Thyroid gland (tissue), 4 donors: ENCODE measurements at regions not wholly inside any gene's neighbourhood (a gene's known extent, or its start where the extent isn't known, plus 50 kb on each side); places are given as distances from the start of the nearest gene placed in this dataset.
"Not testable (repeated sequence)": the region's sequence is repeated elsewhere in the genome, so short reads cannot be mapped to it uniquely, and the experiment has no call there.

Source experiments
- DNase-seq, 2 donors: peaks; one replicate each; pipeline ENCODE4 v3.0.0-alpha.2; 2019
- H3K27ac ChIP-seq, 3 donors: fragments of 200-600 bp; sonication (generic); 1 replicate in 2 of 3; 2 replicates in 1 of 3; pipeline ENCODE4 v1.5.1; 2016 to 2019; ENCODE audit warnings: mild to moderate bottlenecking in 1 of 3, moderate library complexity in 1 of 3
- H3K27me3 ChIP-seq: fragments of 200-600 bp; sonication (generic); one replicate; pipeline ENCODE4 v1.5.1; 2019
- H3K36me3 ChIP-seq, 2 donors: fragments of 200-600 bp; sonication (generic); one replicate each; pipeline ENCODE4 v1.5.1; 2016 to 2019
- H3K4me1 ChIP-seq, 2 donors: fragments of 200-600 bp; sonication (generic); one replicate each; pipeline ENCODE4 v1.5.1; 2017 to 2019
- H3K4me3 ChIP-seq, 3 donors: fragments of 200-600 bp; sonication (generic); replicated peaks in 1 of 3; 1 replicate in 2 of 3; 2 replicates in 1 of 3; pipeline ENCODE4 v1.5.1; 2016; ENCODE audit warnings: mild to moderate bottlenecking in 1 of 3
- H3K9me3 ChIP-seq: fragments of 200-600 bp; sonication (generic); one replicate; pipeline ENCODE4 v1.5.1; 2017
- CTCF ChIP-seq, 6 experiments: fragments of 200-600 bp in 3 of 6; fragments of 450-650 bp in 3 of 6; sonication (generic) in 3 of 6; IDR thresholded peaks; one replicate each; pipeline ENCODE4 v1.5.1; 2016 to 2019; ENCODE audit warnings: antibody characterized with exemption in 6 of 6, mild to moderate bottlenecking in 2 of 6, inconsistent platforms in 1 of 6, moderate library complexity in 1 of 6
- POLR2A ChIP-seq, 2 donors: fragments of 450-650 bp; IDR thresholded peaks; one replicate each; pipeline ENCODE4 v1.6.1; 2017; ENCODE audit warnings: antibody characterized with exemption in 2 of 2, mild to moderate bottlenecking in 2 of 2, moderate library complexity in 1 of 2
- WGBS, 2 donors: methylation state at CpG; one replicate each; pipeline ENCODE4 v1.1.5; 2017; 5-methylcytosine and 5-hydroxymethylcytosine counted together
- intact Hi-C: fragments of 100-400 bp; cut with DNase I; formaldehyde crosslinking; loops from one replicate; pipeline ENCODE4 v1.15.1; 2023

- H3K27ac ChIP-seq, DNase-seq, H3K9me3 ChIP-seq, H3K4me3 ChIP-seq, H3K27me3 ChIP-seq, intact Hi-C loops, H3K36me3 ChIP-seq, H3K4me1 ChIP-seq: not testable (repeated sequence)
- WGBS, 2 donors = 94 to 97% methylated on average over 4 of the region's 4 CpGs
These were observed 189.6 kb upstream of the FRG2C start for GRCh38 chr3:75474530-75474929.

GRCh38 chr3:75496600-75496999 is 167.5 kb upstream of the FRG2C start:
- WGBS, 2 donors = 81 to 83% methylated on average over 2 of the region's 2 CpGs
- DNase-seq, H3K4me1 ChIP-seq, intact Hi-C loops, H3K36me3 ChIP-seq, H3K4me3 ChIP-seq, H3K27me3 ChIP-seq, H3K9me3 ChIP-seq, H3K27ac ChIP-seq: not testable (repeated sequence)

- H3K27me3 ChIP-seq, intact Hi-C loops: not testable (repeated sequence)
These were observed 163.8 kb upstream of the FRG2C start for GRCh38 chr3:75500357-75500756.

DNA sequence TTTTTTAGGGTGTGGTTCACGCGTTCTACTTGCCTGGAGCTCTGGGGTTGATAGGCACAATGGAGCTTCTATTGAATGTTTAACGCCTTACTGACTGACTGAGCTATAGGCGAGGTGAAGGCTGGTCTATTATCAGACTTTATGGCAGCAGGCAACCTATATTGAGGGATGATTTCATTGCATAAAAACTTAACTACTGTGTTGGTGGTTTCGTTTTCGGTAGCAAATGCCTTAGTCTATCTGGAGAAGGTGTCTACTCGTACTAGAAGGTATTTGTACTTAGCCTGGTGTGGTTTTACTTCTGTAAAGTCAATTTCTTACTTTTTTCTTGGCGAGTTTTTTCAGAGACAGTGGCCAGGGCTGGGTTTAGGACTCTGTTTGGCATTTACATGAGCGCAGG is 162.0 kb upstream of the FRG2C start:
- H3K27me3 ChIP-seq, intact Hi-C loops, H3K4me1 ChIP-seq, DNase-seq, H3K9me3 ChIP-seq, H3K36me3 ChIP-seq, H3K4me3 ChIP-seq, H3K27ac ChIP-seq: not testable (repeated sequence)
- WGBS, 2 donors = 76 to 79% methylated on average over 9 of the region's 9 CpGs

More at GRCh38 chr3:75500357-75500756, 163.8 kb upstream of the FRG2C start:
- not testable (repeated sequence) for H3K9me3 ChIP-seq, H3K36me3 ChIP-seq, DNase-seq, H3K4me3 ChIP-seq, H3K27ac ChIP-seq, H3K4me1 ChIP-seq
- 67 to 69% methylated on average over 4 of the region's 4 CpGs for WGBS, 2 donors

DNA sequence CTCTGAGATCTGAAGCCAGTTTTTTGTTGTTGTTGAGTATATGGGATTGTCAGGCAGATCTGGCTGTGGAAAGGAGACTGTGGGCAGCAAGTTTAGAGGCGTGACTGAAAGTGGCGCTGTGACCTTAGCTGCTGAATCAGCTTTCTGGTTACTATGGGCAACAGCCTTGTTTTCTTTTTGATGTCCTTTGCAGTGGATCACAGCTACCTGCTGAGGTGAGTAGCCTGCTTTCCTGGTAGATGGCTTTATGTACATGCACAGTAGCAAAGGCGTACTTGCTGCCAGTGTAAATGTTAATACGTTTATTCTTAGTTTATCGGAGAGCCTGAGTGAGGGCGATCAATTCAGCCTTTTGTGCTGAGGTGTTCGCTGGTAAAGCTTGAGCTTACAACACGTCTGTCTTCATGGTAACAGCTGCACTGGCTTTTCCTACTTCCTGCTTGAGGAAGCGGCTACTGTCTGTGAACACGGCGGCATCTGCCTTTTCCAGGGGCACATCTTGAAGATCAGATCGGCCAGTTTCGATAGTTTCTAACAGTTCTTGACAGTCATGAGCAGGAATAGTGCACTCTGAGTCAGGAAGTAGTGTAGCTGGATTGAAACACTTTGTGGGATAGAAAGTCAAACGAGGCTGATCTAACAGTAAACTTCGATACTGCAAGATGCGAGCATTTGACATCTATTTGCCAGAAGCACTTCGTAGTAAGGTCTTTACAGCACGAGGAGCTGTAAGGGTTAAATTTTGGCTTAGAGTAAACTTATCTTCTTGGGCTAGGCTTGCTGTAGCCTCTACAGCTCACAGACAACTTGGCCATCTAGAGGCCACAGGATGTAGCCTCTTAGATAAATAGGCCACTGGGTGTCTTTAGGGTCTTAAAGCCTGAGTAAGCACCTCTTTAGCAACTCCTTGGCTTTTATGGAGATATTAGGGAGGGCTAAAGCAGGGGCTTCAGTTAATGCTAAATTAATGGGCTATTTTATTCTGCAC is 161.1 kb upstream of the FRG2C start:
- H3K27me3 ChIP-seq, H3K36me3 ChIP-seq, H3K9me3 ChIP-seq, intact Hi-C loops, H3K4me1 ChIP-seq: not testable (repeated sequence)
- WGBS, 2 donors = 18 to 20% methylated on average over 18 of the region's 18 CpGs
- TF ChIP-seq POLR2A (IDR thresholded peaks at IDR 0.05) = peak in 1 of 2 donors; percentile 23
- peak in 2 of 6 experiments; percentile 10 for TF ChIP-seq CTCF (IDR thresholded peaks at IDR 0.05)
- Histone ChIP-seq H3K4me3 (peak overlapping the region in 1 of 3 donors; percentile 6), H3K27ac (peak overlapping the region in 2 of 3 donors; percentile 37 to 38)
- DNase-seq = peak; percentile 62 to 65

DNA sequence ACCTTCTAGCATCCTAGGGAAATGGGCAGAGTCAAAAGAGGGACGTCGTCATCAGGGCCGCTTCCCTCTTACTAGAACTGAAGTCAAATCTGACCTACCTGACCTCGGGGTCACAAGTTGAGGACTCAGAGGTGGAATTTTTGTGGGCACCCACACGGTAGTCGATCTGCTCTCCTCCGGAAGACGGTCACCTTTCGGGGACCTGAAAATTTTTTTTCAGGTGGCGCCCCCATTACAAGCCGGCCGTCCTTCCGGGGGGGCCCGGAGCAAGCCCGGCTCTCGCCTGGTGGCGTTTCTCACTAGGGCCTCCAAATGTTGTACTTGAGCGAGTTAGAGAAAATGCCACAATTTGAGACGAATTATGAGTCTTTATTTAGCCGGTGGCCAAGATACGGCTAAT is 157.5 kb upstream of the FRG2C start:
- TF ChIP-seq CTCF (IDR thresholded peaks at IDR 0.05) (no peak), POLR2A (IDR thresholded peaks at IDR 0.05) (no peak)
- WGBS, 2 donors = 90 to 93% methylated on average over 21 of the region's 21 CpGs
- intact Hi-C loops = no loop called here
- H3K27me3 ChIP-seq = no peaks in the 10 kb centered on the region
- no peak overlapping the region for H3K27ac ChIP-seq
- no peaks in the 10 kb centered on the region for H3K9me3 ChIP-seq
- no peaks in the 10 kb centered on the region for H3K4me1 ChIP-seq
- DNase-seq = no peak
- H3K4me3 ChIP-seq = no peak overlapping the region
- H3K36me3 ChIP-seq = no peaks in the 10 kb centered on the region

- DNase-seq, H3K4me1 ChIP-seq, H3K27me3 ChIP-seq, H3K36me3 ChIP-seq, H3K4me3 ChIP-seq, H3K9me3 ChIP-seq, intact Hi-C loops, H3K27ac ChIP-seq: not testable (repeated sequence)
- 90 to 96% methylated on average over 2 of the region's 2 CpGs for WGBS, 2 donors
These were observed 156.2 kb upstream of the FRG2C start for GRCh38 chr3:75507956-75508355.

GRCh38 chr3:75527657-75528056 is 136.5 kb upstream of the FRG2C start:
- H3K36me3 ChIP-seq, H3K4me3 ChIP-seq, DNase-seq, H3K4me1 ChIP-seq, intact Hi-C loops, H3K27ac ChIP-seq, H3K9me3 ChIP-seq, H3K27me3 ChIP-seq: not testable (repeated sequence)
